Stimulated activated CD4-positive, alpha-beta T cell treated with anti-CD3 and anti-CD28 coated beads, Interleukin-1b, Interleukin-23, amount 100 ng/mL, for 48 hours (primary cell): ENCODE measurements at regions not wholly inside any gene's neighbourhood (a gene's known extent, or its start where the extent isn't known, plus 50 kb on each side); places are given as distances from the start of the nearest gene placed in this dataset.

Experiments
- DNase-seq: peaks from one replicate; pipeline ENCODE4 v3.0.0-alpha.2; 2020

DNA sequence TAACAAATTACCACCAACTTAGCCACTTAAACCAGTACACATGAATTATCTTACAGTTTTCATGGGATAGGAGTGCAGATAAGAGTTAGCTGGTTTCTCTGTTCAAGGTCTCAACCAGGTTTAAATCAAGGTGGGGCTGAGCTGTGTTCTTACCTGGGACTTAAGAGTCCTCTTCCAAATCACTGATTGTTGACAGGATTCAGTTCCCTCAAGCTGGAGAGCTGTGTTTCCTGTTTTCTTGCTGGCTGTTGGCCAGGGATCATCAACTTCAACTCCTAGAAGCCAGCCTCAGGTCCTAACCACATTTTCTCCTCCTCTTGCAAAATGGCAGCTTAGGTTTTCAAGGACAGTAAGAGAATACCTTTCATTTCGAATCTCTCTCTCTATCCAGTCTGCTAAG lies 123.8 kb upstream of the CHRM3 start:
- DNase-seq = no peak

GRCh38 chr1:239261521-239261920 lies 124.8 kb upstream of the CHRM3 start:
- no peak for DNase-seq

GRCh38 chr1:239260842-239261241 lies 125.5 kb upstream of the CHRM3 start:
- DNase-seq = no peak

DNA sequence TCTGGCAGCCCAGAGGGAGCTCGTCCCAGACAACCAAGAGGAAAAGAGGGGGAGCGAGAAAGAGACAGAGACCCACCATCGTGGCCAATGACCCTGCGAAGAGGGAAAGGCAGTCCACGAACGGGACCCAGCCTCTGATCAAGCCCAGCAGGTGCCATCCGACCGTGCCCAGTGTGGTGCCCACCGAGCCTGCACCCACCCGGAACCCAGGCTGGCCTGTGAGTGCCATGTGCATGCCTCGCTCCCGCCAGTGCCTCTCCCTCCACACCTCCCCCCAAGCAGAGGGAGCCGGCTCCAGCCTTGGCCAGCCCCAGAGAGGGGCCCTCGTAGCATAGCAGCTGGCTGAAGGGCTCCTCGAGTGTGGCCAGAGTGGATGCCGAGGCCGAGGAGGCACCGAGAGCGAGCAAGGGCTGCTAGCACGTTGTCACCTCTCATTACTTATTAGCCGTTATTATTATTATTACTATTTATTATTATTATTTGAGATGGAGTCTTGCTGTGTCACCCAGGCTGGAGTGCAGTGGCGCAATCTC lies 130.7 kb upstream of the CHRM3 start:
- no peak for DNase-seq

GRCh38 chr1:239254999-239255398 lies 131.4 kb upstream of the CHRM3 start:
- DNase-seq = no peak

DNA sequence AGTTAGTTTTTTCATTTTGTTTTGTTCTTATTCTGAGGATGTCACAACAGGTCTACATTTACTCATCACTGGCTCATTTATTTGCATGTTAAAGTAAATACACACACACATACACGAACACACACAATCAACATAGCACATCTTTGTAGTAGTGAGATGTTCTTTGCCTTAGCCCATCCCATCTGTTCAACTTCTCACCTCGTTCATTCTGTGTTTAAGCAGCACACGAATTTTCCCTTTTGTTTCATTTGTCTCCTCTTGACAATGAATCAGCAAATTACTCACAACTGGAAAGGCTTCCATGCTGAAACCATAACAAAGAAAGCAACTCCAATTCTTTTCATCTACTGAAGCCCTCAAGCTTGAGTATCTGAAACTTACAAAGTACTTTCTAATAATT lies 133.3 kb upstream of the CHRM3 start:
- no peak for DNase-seq

GRCh38 chr1:239250353-239251035 lies 135.9 kb upstream of the CHRM3 start:
- no peak for DNase-seq

GRCh38 chr1:239247285-239247684 lies 139.1 kb upstream of the CHRM3 start:
- DNase-seq = no peak

DNA sequence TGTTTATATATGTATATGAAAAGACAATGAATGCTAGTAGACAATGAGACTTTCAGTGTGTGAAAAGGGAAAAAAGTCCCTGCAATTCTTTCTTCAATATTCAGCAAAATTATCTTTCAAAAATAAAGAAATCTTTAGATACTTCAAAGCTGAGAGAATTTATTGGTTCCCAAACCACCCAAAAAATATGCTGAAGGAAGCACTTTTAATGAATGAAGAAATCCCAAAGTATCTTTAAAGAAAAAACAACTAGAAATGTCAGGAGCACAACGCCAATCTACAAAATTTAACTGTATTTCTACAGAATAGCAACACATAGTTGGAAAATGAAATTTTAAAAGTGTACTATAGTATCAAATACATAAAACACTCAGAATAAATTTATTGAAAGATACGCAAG lies 142.3 kb upstream of the CHRM3 start:
- no peak for DNase-seq

GRCh38 chr1:239243006-239243405 lies 143.4 kb upstream of the CHRM3 start:
- DNase-seq = no peak

- DNase-seq = no peak
Measured at GRCh38 chr1:239242404-239242803, 144.0 kb upstream of the CHRM3 start.

GRCh38 chr1:239240736-239241135 lies 145.6 kb upstream of the CHRM3 start:
- DNase-seq = no peak

DNA sequence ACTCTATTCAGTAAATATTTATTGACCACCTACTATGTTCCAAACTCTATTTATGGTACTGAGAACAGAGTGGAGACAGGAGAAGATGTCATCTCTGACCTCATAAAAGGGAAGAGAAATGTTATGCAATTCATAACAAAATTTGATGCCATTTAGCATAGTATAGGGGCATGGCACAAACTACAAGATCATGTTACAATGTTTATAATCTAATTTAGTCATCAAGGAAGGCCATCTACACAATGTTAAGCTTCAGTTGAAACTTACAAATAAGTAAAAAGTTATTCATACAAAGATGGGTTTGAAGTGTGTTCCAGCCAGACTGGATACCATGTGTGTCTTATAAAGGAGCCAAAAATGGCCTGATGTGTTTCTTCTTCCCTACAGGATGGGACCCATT lies 146.8 kb upstream of the CHRM3 start:
- no peak for DNase-seq

DNA sequence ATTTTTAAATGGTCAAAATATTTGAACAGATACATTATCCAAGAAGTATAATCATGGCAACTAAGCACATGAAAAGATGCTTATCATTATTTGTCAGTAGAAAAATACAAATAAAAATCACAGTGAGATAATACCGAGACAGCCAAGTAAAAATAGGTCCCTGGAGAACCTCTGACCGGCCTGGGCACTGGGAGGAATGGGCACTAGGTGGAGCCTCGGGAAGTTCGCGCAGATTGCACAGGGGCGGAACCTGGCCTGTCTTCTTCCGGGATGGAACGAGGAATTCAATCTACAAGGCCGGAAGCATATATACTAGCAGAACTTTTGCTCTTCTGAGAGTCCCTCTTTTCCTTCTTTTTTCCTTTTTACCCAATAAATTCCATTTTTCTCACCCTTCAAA lies 148.5 kb upstream of the CHRM3 start:
- no peak for DNase-seq

GRCh38 chr1:239233626-239234025 lies 152.7 kb upstream of the CHRM3 start:
- DNase-seq = no peak

DNA sequence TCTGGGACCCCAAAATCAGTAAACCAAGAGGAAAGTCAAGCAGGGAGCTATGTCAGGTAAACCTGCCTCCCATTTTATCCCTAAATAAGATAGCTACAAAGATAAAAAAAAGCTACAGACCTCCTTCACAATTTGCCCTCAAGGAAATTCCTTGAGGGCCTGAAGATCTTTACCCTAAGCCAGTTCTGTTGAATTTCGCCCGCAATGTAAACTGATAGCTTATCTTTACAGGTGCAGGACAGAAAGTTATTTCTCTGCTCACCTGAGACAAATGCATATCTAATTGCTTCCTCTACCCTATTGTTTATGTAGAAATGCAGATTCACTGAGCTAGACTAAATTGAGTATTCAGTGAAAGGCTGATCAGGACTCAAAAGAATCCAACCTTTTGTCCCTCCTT lies 153.4 kb upstream of the CHRM3 start:
- no peak for DNase-seq

DNA sequence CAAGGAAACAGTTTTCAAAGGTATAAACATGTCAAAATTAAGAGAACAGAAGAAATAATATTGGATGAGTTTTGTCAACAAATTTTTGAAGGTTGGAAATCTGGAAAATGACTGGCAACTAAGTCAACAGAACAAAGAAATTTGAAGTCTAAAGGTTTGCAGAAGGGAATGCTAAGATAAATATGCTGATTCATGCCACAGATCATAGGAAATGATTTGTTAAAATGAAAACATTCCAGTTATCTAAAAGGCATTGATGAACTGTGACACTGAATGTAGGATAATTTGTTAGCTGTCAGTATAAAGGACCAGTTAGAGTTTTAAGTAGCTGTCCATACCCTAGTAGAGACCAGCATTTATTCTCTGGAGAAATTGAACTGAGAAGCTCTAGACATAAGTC lies 157.9 kb upstream of the CHRM3 start:
- no peak for DNase-seq

GRCh38 chr1:239225396-239225795 lies 161.0 kb upstream of the CHRM3 start:
- no peak for DNase-seq

GRCh38 chr1:239224100-239224499 lies 162.3 kb upstream of the CHRM3 start:
- DNase-seq = no peak

GRCh38 chr1:239222999-239223398 lies 163.4 kb upstream of the CHRM3 start:
- DNase-seq = no peak

DNA sequence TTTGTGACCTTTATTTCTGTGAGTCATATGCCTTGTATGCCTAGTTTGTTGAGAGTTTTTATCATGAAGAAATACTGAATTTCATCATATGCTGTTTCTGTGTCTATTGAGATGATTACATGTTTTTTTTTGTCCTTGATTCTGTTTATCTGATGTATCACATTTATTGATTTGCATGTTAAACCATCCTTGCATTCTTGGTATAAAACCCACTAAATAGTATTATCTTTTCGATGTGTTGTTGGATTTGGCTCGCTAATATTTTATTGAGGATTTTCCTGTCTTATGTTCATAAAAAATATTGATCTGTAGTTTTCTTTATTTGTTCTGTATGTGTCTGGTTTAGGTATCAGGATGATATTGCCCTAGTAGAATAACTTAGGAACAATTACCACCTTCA lies 164.7 kb upstream of the CHRM3 start:
- no peak for DNase-seq

GRCh38 chr1:239219679-239220078 lies 166.7 kb upstream of the CHRM3 start:
- no peak for DNase-seq

GRCh38 chr1:239218301-239218700 lies 168.1 kb upstream of the CHRM3 start:
- no peak for DNase-seq

GRCh38 chr1:239212811-239213220 lies 173.6 kb upstream of the CHRM3 start:
- DNase-seq = no peak

GRCh38 chr1:239209591-239209990 lies 176.8 kb upstream of the CHRM3 start:
- no peak for DNase-seq
